ENCODE measurements at regions not wholly inside any gene's neighbourhood (a gene's known extent, or its start where the extent isn't known, plus 50 kb on each side); places are given as distances from the start of the nearest gene placed in this dataset.

DNA sequence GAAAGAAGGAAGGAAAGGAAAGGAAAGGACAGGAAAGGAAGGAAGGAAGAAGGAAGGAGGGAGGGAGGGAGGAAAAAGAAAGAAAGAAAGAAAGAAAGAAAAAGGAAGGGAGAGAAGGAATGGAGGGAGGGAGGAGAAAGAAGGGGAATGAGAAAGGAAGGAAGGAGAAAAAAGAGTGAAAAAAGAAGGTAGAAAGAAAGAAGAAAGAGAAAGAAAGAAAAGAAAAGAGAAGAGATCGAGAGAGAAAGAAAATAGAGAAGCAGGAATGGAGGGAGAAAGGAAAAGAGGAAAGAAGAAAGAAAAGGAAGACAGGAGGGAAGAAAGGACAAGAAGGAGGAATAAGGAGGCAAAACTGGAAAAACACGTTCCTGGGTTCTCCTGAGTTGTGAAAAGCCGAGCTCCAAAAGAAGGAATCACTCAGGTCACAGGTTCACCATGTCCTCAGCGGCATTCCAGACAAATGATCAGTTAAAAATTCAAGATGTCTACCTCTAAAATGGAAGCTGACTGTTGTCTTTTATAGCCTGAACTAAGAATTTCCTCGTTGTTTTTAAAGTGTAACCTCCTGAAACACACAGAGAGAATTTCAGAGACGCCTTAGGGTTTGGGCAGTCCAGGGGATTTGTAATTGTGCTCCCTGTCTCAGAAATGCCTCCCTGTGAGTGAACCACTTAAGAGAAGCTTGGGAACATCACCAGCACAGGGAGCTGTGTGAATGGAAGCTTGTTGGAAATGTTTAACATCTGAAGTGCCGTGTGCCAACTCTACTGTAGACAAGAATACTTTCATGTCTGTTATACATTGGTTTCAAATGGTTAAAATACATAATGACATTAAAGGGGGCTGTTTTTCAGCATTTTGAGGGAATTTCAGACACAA, 80.7 kb downstream of the INHBA start:
- TF ChIP-seq, protein P1, sequence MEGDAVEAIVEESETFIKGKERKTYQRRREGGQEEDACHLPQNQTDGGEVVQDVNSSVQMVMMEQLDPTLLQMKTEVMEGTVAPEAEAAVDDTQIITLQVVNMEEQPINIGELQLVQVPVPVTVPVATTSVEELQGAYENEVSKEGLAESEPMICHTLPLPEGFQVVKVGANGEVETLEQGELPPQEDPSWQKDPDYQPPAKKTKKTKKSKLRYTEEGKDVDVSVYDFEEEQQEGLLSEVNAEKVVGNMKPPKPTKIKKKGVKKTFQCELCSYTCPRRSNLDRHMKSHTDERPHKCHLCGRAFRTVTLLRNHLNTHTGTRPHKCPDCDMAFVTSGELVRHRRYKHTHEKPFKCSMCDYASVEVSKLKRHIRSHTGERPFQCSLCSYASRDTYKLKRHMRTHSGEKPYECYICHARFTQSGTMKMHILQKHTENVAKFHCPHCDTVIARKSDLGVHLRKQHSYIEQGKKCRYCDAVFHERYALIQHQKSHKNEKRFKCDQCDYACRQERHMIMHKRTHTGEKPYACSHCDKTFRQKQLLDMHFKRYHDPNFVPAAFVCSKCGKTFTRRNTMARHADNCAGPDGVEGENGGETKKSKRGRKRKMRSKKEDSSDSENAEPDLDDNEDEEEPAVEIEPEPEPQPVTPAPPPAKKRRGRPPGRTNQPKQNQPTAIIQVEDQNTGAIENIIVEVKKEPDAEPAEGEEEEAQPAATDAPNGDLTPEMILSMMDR (IDR thresholded peaks at IDR 0.05; ENCODE audit: low read length, missing control alignments) = no peak
- no peak for DNase-seq (ENCODE audit: low read depth)
- no peak overlapping the region for H3K4me3 ChIP-seq (replicated peaks; ENCODE audit: low read depth, low read length)

DNA sequence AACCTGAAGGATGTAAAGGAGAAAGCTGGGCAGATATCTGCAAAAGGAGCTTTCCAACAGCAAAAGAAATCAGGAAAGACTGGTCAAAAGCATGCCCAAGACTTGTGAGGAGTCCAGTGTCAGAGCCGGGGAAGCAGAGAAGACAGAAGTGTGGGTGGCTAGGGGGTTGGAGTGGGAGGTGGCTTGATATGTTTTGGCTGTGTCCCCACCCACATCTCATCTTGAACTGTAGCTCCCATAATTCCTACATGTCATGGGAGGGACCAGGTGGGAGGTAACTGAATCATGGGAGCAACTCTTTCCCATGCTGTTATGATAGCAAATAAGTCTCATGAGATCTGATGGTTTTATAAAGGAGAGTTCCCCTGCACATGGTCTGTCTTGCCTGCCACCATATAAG, 84.9 kb downstream of the INHBA start:
- H3K4me3 ChIP-seq (replicated peaks; ENCODE audit: low read depth, low read length) = no peak overlapping the region
- TF ChIP-seq, protein P1 (IDR thresholded peaks at IDR 0.05; ENCODE audit: low read length, missing control alignments) = no peak
- DNase-seq (ENCODE audit: low read depth) = no peak

DNA sequence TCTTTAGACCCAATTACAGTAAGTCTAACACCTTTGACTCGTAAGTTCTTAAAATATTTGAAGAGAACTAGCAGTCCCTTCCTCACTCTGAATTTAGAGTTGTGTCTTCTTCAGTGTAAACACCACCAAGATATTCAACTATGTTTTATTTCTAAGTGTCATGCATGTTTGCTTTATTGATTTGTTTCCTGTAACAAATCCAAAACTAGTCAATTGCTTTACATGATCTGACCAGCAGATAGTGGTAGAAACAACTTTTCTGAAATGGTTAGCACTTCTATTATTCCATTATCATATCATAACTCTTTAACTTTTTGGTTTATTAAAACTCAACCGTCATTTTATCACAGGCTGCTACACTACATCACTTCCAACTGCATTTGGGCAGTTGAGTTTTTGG, 90.1 kb downstream of the INHBA start:
- no peak overlapping the region for H3K4me3 ChIP-seq (replicated peaks; ENCODE audit: low read depth, low read length)
- no peak for DNase-seq (ENCODE audit: low read depth)
- TF ChIP-seq, protein P1 (IDR thresholded peaks at IDR 0.05; ENCODE audit: low read length, missing control alignments) = no peak

DNA sequence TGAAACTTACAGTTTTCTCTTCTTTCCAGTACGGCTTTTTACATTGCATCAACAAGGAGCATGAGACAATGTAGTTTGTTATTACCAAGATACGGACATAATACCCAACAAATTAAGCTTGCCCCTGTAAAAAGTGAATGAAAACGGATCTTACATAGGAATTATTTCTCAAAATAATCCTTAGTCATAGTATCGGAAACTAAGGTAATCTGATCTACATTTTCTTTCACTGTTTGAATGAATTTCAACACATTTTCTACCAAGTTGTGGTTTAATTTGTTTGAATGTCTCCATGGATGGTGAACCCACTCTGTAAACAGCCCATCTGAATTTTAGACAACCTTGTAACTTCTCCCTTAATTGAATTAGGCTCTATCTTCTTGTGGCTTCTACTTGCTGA, 90.5 kb downstream of the INHBA start:
- DNase-seq (ENCODE audit: low read depth) = no peak
- TF ChIP-seq, protein P1 (IDR thresholded peaks at IDR 0.05; ENCODE audit: low read length, missing control alignments) = no peak
- H3K4me3 ChIP-seq (replicated peaks; ENCODE audit: low read depth, low read length) = no peak overlapping the region

DNA sequence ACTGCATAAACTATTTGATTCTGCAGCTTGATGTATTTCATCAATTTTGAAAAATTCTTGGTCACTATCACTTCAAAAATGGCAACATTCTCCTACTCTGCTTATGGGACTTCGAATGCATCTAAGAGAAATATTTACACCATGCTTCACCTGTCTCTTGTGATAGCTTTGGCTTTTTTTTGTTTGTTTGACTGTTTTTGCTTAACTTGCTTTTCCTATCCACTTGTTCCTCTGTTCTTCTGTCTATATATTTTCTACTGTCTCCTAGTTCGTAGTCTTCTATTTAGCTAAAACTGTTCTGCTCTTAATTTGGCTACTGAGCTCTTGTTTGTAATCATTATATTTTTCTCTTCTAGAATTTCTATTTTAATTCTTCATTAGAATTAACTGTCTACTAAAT, 94.4 kb downstream of the INHBA start:
- no peak overlapping the region for H3K4me3 ChIP-seq (replicated peaks; ENCODE audit: low read depth, low read length)
- TF ChIP-seq, protein P1 (IDR thresholded peaks at IDR 0.05; ENCODE audit: low read length, missing control alignments) = no peak

DNA sequence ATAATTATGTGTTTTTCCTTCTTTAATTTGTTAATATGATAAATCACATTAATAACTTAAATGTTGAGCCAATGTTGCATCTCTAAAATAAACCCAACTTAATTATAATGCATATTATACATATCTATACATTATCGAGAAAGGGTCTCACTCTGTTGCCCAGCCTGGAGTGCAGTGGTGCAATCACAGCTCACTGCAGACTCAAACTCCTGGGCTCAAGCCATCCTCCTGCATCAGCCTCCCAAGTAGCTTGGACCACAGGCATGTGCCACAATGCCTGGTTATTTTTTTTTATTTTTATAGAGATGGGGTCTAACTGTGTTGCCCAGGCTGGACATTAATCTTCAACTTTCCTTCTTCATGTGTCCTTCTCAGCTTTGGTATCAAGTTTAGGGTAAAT, 98.9 kb downstream of the INHBA start:
- no peak for DNase-seq (ENCODE audit: low read depth)
- TF ChIP-seq, protein P1 (IDR thresholded peaks at IDR 0.05; ENCODE audit: low read length, missing control alignments) = no peak
- no peak overlapping the region for H3K4me3 ChIP-seq (replicated peaks; ENCODE audit: low read depth, low read length)

More for the DNA sequence above, 94.4 kb downstream of the INHBA start:
- DNase-seq (ENCODE audit: low read depth) = no peak

DNA sequence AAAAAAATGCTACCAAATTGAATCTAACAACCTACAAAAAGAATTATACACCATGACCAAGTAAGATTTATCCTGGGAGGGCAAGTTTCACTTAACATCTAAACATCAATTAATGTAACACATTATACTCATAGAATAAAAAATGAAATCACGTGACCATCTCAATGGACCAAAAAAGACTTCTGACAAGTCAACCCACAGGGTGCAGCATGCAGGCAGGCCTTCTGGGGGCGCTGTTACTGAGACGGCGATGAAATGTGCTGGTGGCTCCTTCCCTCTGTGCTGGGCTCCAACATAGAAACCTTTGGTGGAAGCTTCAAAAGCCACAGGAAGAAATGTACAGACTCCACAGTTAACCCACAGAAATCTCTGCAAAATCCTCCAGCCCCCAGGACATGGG, 103.1 kb downstream of the INHBA start:
- no peak for DNase-seq (ENCODE audit: low read depth)
- TF ChIP-seq, protein P1 (IDR thresholded peaks at IDR 0.05; ENCODE audit: low read length, missing control alignments) = no peak
- H3K4me3 ChIP-seq (replicated peaks; ENCODE audit: low read depth, low read length) = no peak overlapping the region

All from fibroblast of pulmonary artery (primary cell).